NCI-H226 (cell line): ENCODE measurements at regions not wholly inside any gene's neighbourhood (a gene's known extent, or its start where the extent isn't known, plus 50 kb on each side); places are given as distances from the start of the nearest gene placed in this dataset.

Experiments used
- DNase-seq: peaks from one replicate; pipeline ENCODE4 v3.0.0-alpha.2; 2015

- no peak for DNase-seq
Observed at GRCh38 chr15:69963385-69963784, 134.3 kb downstream of the TLE3 start.

GRCh38 chr15:69971771-69972170, 125.9 kb downstream of the TLE3 start:
- no peak for DNase-seq

GRCh38 chr15:69972436-69972835, 125.3 kb downstream of the TLE3 start:
- no peak for DNase-seq

GRCh38 chr15:69973102-69973714, 124.5 kb downstream of the TLE3 start:
- DNase-seq: peak; percentile 70

- DNase-seq: no peak
Observed at GRCh38 chr15:69973880-69974279, 123.8 kb downstream of the TLE3 start.

- DNase-seq: no peak
Observed at GRCh38 chr15:69974321-69974720, 123.4 kb downstream of the TLE3 start.

GRCh38 chr15:69976366-69976994, 121.2 kb downstream of the TLE3 start:
- DNase-seq: peak; percentile 45

GRCh38 chr15:69978603-69979002, 119.1 kb downstream of the TLE3 start:
- DNase-seq: no peak

GRCh38 chr15:69979262-69979661, 118.5 kb downstream of the TLE3 start:
- no peak for DNase-seq

GRCh38 chr15:69979783-69980182, 117.9 kb downstream of the TLE3 start:
- DNase-seq: no peak

GRCh38 chr15:69980341-69981059, 117.2 kb downstream of the TLE3 start:
- no peak for DNase-seq

GRCh38 chr15:69982037-69982436, 115.7 kb downstream of the TLE3 start:
- no peak for DNase-seq

GRCh38 chr15:69983696-69984265, 113.9 kb downstream of the TLE3 start:
- peak; percentile 54 for DNase-seq

GRCh38 chr15:69987492-69988489, 109.9 kb downstream of the TLE3 start:
- DNase-seq: no peak

- no peak for DNase-seq
Observed at GRCh38 chr15:69988541-69989225, 109.0 kb downstream of the TLE3 start.

GRCh38 chr15:69990566-69991421, 106.9 kb downstream of the TLE3 start:
- no peak for DNase-seq

GRCh38 chr15:69991551-69991980, 106.2 kb downstream of the TLE3 start:
- no peak for DNase-seq

GRCh38 chr15:69992348-69992747, 105.4 kb downstream of the TLE3 start:
- DNase-seq: no peak

GRCh38 chr15:69994429-69995205, 103.1 kb downstream of the TLE3 start:
- no peak for DNase-seq
